ENCODE measurements at regions not wholly inside any gene's neighbourhood (a gene's known extent, or its start where the extent isn't known, plus 50 kb on each side); places are given as distances from the start of the nearest gene placed in this dataset.

GRCh38 chr11:106425819-106426218, 348.4 kb downstream of the AASDHPPT start:
- TF ChIP-seq, protein P1, sequence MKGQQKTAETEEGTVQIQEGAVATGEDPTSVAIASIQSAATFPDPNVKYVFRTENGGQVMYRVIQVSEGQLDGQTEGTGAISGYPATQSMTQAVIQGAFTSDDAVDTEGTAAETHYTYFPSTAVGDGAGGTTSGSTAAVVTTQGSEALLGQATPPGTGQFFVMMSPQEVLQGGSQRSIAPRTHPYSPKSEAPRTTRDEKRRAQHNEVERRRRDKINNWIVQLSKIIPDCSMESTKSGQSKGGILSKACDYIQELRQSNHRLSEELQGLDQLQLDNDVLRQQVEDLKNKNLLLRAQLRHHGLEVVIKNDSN (IDR thresholded peaks at IDR 0.05), result no peak
- no peak for TF ChIP-seq YY1 (IDR thresholded peaks at IDR 0.05; ENCODE audit: low read depth)
- TF ChIP-seq ZBTB7A (IDR thresholded peaks at IDR 0.05; ENCODE audit: low read depth), result no peak
- no peak for TF ChIP-seq TAF1 (IDR thresholded peaks at IDR 0.05; ENCODE audit: low read depth)
- no peak for TF ChIP-seq TCF12 (IDR thresholded peaks at IDR 0.05; ENCODE audit: low read depth)
- TF ChIP-seq RAD21 (IDR thresholded peaks at IDR 0.05; ENCODE audit: low read depth), result no peak
- no peak for TF ChIP-seq EP300 (IDR thresholded peaks at IDR 0.05; ENCODE audit: borderline replicate concordance)
- no peak for TF ChIP-seq CEBPB (IDR thresholded peaks at IDR 0.05)
- no peak for TF ChIP-seq EGR1 (IDR thresholded peaks at IDR 0.05)
- no peak for TF ChIP-seq MAX (IDR thresholded peaks at IDR 0.05)
- no peak for TF ChIP-seq FOXM1 (IDR thresholded peaks at IDR 0.05; ENCODE audit: borderline replicate concordance, low read depth)
- TF ChIP-seq TEAD4 (IDR thresholded peaks at IDR 0.05), result no peak
- TF ChIP-seq, protein P2, sequence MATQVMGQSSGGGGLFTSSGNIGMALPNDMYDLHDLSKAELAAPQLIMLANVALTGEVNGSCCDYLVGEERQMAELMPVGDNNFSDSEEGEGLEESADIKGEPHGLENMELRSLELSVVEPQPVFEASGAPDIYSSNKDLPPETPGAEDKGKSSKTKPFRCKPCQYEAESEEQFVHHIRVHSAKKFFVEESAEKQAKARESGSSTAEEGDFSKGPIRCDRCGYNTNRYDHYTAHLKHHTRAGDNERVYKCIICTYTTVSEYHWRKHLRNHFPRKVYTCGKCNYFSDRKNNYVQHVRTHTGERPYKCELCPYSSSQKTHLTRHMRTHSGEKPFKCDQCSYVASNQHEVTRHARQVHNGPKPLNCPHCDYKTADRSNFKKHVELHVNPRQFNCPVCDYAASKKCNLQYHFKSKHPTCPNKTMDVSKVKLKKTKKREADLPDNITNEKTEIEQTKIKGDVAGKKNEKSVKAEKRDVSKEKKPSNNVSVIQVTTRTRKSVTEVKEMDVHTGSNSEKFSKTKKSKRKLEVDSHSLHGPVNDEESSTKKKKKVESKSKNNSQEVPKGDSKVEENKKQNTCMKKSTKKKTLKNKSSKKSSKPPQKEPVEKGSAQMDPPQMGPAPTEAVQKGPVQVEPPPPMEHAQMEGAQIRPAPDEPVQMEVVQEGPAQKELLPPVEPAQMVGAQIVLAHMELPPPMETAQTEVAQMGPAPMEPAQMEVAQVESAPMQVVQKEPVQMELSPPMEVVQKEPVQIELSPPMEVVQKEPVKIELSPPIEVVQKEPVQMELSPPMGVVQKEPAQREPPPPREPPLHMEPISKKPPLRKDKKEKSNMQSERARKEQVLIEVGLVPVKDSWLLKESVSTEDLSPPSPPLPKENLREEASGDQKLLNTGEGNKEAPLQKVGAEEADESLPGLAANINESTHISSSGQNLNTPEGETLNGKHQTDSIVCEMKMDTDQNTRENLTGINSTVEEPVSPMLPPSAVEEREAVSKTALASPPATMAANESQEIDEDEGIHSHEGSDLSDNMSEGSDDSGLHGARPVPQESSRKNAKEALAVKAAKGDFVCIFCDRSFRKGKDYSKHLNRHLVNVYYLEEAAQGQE (IDR thresholded peaks at IDR 0.05; ENCODE audit: low read depth), result no peak
- no peak for TF ChIP-seq CREB1 (IDR thresholded peaks at IDR 0.05; ENCODE audit: low read depth)
- TF ChIP-seq NFIC (IDR thresholded peaks at IDR 0.05), result no peak

GRCh38 chr11:106426696-106427095, 349.2 kb downstream of the AASDHPPT start:
- TF ChIP-seq RAD21 (IDR thresholded peaks at IDR 0.05; ENCODE audit: low read depth), result no peak
- TF ChIP-seq EP300 (IDR thresholded peaks at IDR 0.05; ENCODE audit: borderline replicate concordance), result no peak
- no peak for TF ChIP-seq MAX (IDR thresholded peaks at IDR 0.05)
- TF ChIP-seq FOXM1 (IDR thresholded peaks at IDR 0.05; ENCODE audit: borderline replicate concordance, low read depth), result no peak
- TF ChIP-seq CEBPB (IDR thresholded peaks at IDR 0.05), result no peak
- TF ChIP-seq ZBTB7A (IDR thresholded peaks at IDR 0.05; ENCODE audit: low read depth), result no peak
- TF ChIP-seq, protein P1 (IDR thresholded peaks at IDR 0.05), result no peak
- TF ChIP-seq TCF12 (IDR thresholded peaks at IDR 0.05; ENCODE audit: low read depth), result no peak
- TF ChIP-seq TEAD4 (IDR thresholded peaks at IDR 0.05), result no peak
- TF ChIP-seq CREB1 (IDR thresholded peaks at IDR 0.05; ENCODE audit: low read depth), result no peak
- TF ChIP-seq, protein P2 (IDR thresholded peaks at IDR 0.05; ENCODE audit: low read depth), result no peak
- no peak for TF ChIP-seq NFIC (IDR thresholded peaks at IDR 0.05)
- TF ChIP-seq EGR1 (IDR thresholded peaks at IDR 0.05), result no peak
- TF ChIP-seq YY1 (IDR thresholded peaks at IDR 0.05; ENCODE audit: low read depth), result no peak
- TF ChIP-seq TAF1 (IDR thresholded peaks at IDR 0.05; ENCODE audit: low read depth), result no peak

- TF ChIP-seq CEBPB (IDR thresholded peaks at IDR 0.05) (no peak), TCF12 (IDR thresholded peaks at IDR 0.05; ENCODE audit: low read depth) (no peak)
Measured at GRCh38 chr11:106427736-106428135, 350.3 kb downstream of the AASDHPPT start.

GRCh38 chr11:106442032-106442431, 364.6 kb downstream of the AASDHPPT start:
- no peak for TF ChIP-seq CREB1 (IDR thresholded peaks at IDR 0.05; ENCODE audit: low read depth)
- no peak for TF ChIP-seq EP300 (IDR thresholded peaks at IDR 0.05; ENCODE audit: borderline replicate concordance)
- TF ChIP-seq FOXM1 (IDR thresholded peaks at IDR 0.05; ENCODE audit: borderline replicate concordance, low read depth), result no peak
- no peak for TF ChIP-seq TAF1 (IDR thresholded peaks at IDR 0.05; ENCODE audit: low read depth)
- TF ChIP-seq RAD21 (IDR thresholded peaks at IDR 0.05; ENCODE audit: low read depth), result no peak
- TF ChIP-seq YY1 (IDR thresholded peaks at IDR 0.05; ENCODE audit: low read depth), result no peak
- TF ChIP-seq EGR1 (IDR thresholded peaks at IDR 0.05), result no peak
- no peak for TF ChIP-seq ZBTB7A (IDR thresholded peaks at IDR 0.05; ENCODE audit: low read depth)
- TF ChIP-seq CEBPB (IDR thresholded peaks at IDR 0.05), result no peak
- TF ChIP-seq, protein P2 (IDR thresholded peaks at IDR 0.05; ENCODE audit: low read depth), result no peak
- TF ChIP-seq TCF12 (IDR thresholded peaks at IDR 0.05; ENCODE audit: low read depth), result no peak
- TF ChIP-seq, protein P1 (IDR thresholded peaks at IDR 0.05), result no peak
- no peak for TF ChIP-seq NFIC (IDR thresholded peaks at IDR 0.05)
- no peak for TF ChIP-seq MAX (IDR thresholded peaks at IDR 0.05)

All from Ishikawa (cell line).